HCT116 (cell line): ENCODE measurements at regions not wholly inside any gene's neighbourhood (a gene's known extent, or its start where the extent isn't known, plus 50 kb on each side); places are given as distances from the start of the nearest gene placed in this dataset.

Experiments
- EGR1 ChIP-seq: IDR thresholded peaks from 2 replicates; pipeline ENCODE4 v1.6.1; 2012; ENCODE audit warnings: low read depth
- TF ChIP-seq, protein P1 (sequence below), 3 experiments: fragments of 200-600 bp in 1 of 3; sonication (generic) in 1 of 3; IDR thresholded peaks in 2 of 3; conservative IDR thresholded peaks in 1 of 3; 2 replicates each; pipeline ENCODE4 v1.5.1; 2012 to 2017; ENCODE audit warnings: low read depth in 2 of 3, low read length in 2 of 3, antibody characterized with exemption in 1 of 3, borderline replicate concordance in 1 of 3, control low read depth in 1 of 3, mild to moderate bottlenecking in 1 of 3, mixed read lengths in 1 of 3, mixed run types in 1 of 3, moderate library complexity in 1 of 3; ENCODE audit not compliant: insufficient read depth in 1 of 3

DNA sequence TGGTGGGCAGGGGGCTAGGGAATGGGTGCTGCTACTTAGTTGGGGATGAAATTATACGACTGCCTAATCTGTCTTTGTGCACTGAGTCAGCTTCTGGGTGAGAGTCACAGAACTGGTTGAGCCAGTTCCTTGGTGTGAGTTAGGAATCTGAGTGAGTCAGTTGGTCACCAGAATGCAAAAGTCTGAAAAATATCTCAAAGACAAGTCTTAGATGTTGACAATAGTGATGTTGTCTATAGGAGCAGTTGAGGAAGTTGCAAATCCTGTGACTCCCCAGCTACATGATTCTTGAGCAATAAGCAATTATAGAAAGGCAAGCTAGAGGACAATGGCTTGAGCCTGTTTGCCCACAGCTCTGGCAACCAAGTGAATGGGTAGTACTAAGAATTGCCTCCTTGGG is 399.2 kb downstream of the CNTNAP4 start:
- TF ChIP-seq, protein P1, sequence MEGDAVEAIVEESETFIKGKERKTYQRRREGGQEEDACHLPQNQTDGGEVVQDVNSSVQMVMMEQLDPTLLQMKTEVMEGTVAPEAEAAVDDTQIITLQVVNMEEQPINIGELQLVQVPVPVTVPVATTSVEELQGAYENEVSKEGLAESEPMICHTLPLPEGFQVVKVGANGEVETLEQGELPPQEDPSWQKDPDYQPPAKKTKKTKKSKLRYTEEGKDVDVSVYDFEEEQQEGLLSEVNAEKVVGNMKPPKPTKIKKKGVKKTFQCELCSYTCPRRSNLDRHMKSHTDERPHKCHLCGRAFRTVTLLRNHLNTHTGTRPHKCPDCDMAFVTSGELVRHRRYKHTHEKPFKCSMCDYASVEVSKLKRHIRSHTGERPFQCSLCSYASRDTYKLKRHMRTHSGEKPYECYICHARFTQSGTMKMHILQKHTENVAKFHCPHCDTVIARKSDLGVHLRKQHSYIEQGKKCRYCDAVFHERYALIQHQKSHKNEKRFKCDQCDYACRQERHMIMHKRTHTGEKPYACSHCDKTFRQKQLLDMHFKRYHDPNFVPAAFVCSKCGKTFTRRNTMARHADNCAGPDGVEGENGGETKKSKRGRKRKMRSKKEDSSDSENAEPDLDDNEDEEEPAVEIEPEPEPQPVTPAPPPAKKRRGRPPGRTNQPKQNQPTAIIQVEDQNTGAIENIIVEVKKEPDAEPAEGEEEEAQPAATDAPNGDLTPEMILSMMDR (IDR thresholded peaks at IDR 0.05 in 2 of 3, conservative IDR thresholded peaks at IDR 0.05 in 1 of 3; ENCODE audit: borderline replicate concordance in 1 of 3, insufficient read depth in 1 of 3, low read depth in 2 of 3, low read length in 2 of 3) = no peak
- TF ChIP-seq EGR1 = no peak
